GM23338 (cell line): ENCODE measurements at regions not wholly inside any gene's neighbourhood (a gene's known extent, or its start where the extent isn't known, plus 50 kb on each side); places are given as distances from the start of the nearest gene placed in this dataset.

Source experiments
- ATAC-seq: fragments of 200-7000 bp; cut with Tn5 transposase; 3 replicates; pipeline ENCODE4 v1.9.1; 2020
- DNase-seq: peaks from one replicate; pipeline ENCODE4 v3.0.0-alpha.2; 2015; ENCODE audit warnings: low spot score
- H2AFZ ChIP-seq: fragments of 200-600 bp; sonication (generic); 2 replicates; pipeline ENCODE4 v1.8.0; 2016; ENCODE audit warnings: antibody characterized with exemption, mild to moderate bottlenecking, moderate library complexity
- H3F3A ChIP-seq: fragments of 200-600 bp; sonication (generic); replicated peaks from 2 replicates; pipeline ENCODE4 v1.8.0; 2017; ENCODE audit warnings: antibody characterized with exemption, mixed run types, low read depth
- H3K27ac ChIP-seq: fragments of 200-600 bp; sonication (generic); 2 replicates; pipeline ENCODE4 v1.6.1; 2016; ENCODE audit warnings: low read depth
- H3K27me3 ChIP-seq: fragments of 200-600 bp; sonication (generic); 2 replicates; pipeline ENCODE4 v1.8.0; 2016; ENCODE audit warnings: mild to moderate bottlenecking, mixed run types, moderate library complexity; ENCODE audit not compliant: insufficient read depth
- H3K36me3 ChIP-seq: fragments of 200-600 bp; sonication (generic); 2 replicates; pipeline ENCODE4 v1.8.0; 2016; ENCODE audit warnings: mild to moderate bottlenecking; ENCODE audit not compliant: insufficient read depth
- H3K4me1 ChIP-seq: fragments of 200-600 bp; sonication (generic); 2 replicates; pipeline ENCODE4 v1.8.0; 2016; ENCODE audit warnings: mild to moderate bottlenecking, moderate library complexity; ENCODE audit not compliant: insufficient read depth
- H3K4me2 ChIP-seq: fragments of 200-600 bp; sonication (generic); 2 replicates; pipeline ENCODE4 v1.7.1; 2017; ENCODE audit warnings: mixed run types
- H3K4me3 ChIP-seq: fragments of 200-600 bp; sonication (generic); 2 replicates; pipeline ENCODE4 v1.6.1; 2016; ENCODE audit warnings: mixed run types
- H3K79me2 ChIP-seq: fragments of 200-600 bp; sonication (generic); replicated peaks from 2 replicates; pipeline ENCODE4 v1.8.0; 2017; ENCODE audit warnings: mild to moderate bottlenecking; ENCODE audit not compliant: insufficient read depth
- H3K9me2 ChIP-seq: fragments of 200-600 bp; sonication (generic); 2 replicates; pipeline ENCODE4 v1.8.0; 2017; ENCODE audit not compliant: insufficient read depth
- H4K20me1 ChIP-seq: fragments of 200-600 bp; sonication (generic); replicated peaks from 2 replicates; pipeline ENCODE4 v1.8.0; 2017; ENCODE audit warnings: mild to moderate bottlenecking; ENCODE audit not compliant: insufficient read depth
- H3K27ac Mint-ChIP-seq: 2 replicates; pipeline ENCODE4 v1.8.0; 2020; ENCODE audit warnings: inconsistent platforms, mild to moderate bottlenecking, moderate library complexity, mixed read lengths
- H3K27me3 Mint-ChIP-seq: 3 replicates; pipeline ENCODE4 v1.8.0; 2022; ENCODE audit warnings: low read depth, mild to moderate bottlenecking, moderate library complexity, mixed read lengths, inconsistent platforms; ENCODE audit not compliant: insufficient read depth, poor library complexity
- H3K36me3 Mint-ChIP-seq: 3 replicates; pipeline ENCODE4 v1.8.0; 2021; ENCODE audit warnings: low read depth, mild to moderate bottlenecking, inconsistent platforms, moderate library complexity, mixed read lengths
- H3K4me1 Mint-ChIP-seq: 3 replicates; pipeline ENCODE4 v1.8.0; 2020; ENCODE audit warnings: mild to moderate bottlenecking, inconsistent platforms, mixed read lengths
- H3K4me3 Mint-ChIP-seq: 3 replicates; pipeline ENCODE4 v1.8.0; 2021; ENCODE audit warnings: moderate library complexity, mild to moderate bottlenecking, inconsistent platforms, mixed read lengths
- H3K9me3 Mint-ChIP-seq: 3 replicates; pipeline ENCODE4 v1.8.0; 2020; ENCODE audit warnings: moderate library complexity, mild to moderate bottlenecking, inconsistent platforms, mixed read lengths
- CREB1 ChIP-seq: fragments of 250-450 bp; sonication (Bioruptor Pico); IDR thresholded peaks from 2 replicates; pipeline ENCODE4 v1.5.0; 2020; ENCODE audit warnings: low read depth, mild to moderate bottlenecking, moderate library complexity
- EZH2 ChIP-seq: fragments of 200-600 bp; sonication (generic); IDR thresholded peaks from one replicate; pipeline ENCODE4 v1.8.0; 2017; ENCODE audit warnings: antibody characterized with exemption, mild to moderate bottlenecking, low read depth; ENCODE audit not compliant: unreplicated experiment
- EZH2phosphoT487 ChIP-seq: fragments of 200-600 bp; sonication (generic); IDR thresholded peaks from one replicate; pipeline ENCODE4 v1.8.1; 2018; ENCODE audit warnings: antibody characterized with exemption; ENCODE audit not compliant: unreplicated experiment
- NANOG ChIP-seq: IDR thresholded peaks from 2 replicates; pipeline ENCODE4 v1.6.1; 2016; ENCODE audit warnings: antibody characterized with exemption, borderline replicate concordance
- POLR2AphosphoS5 ChIP-seq: IDR thresholded peaks from 2 replicates; pipeline ENCODE4 v1.6.1; 2016; ENCODE audit warnings: antibody characterized with exemption, low read depth
- STAT1 ChIP-seq: IDR thresholded peaks from one replicate; pipeline ENCODE4 v1.6.1; 2016; ENCODE audit warnings: antibody characterized with exemption; ENCODE audit not compliant: unreplicated experiment
- ZNF114 ChIP-seq: fragments of 250-450 bp; sonication (Bioruptor Pico); IDR thresholded peaks from 2 replicates; pipeline ENCODE4 v1.5.0; 2020; ENCODE audit warnings: mild to moderate bottlenecking, moderate library complexity
- ZNF331 ChIP-seq: fragments of 250-450 bp; sonication (Bioruptor Pico); IDR thresholded peaks from 2 replicates; pipeline ENCODE4 v1.5.0; 2020; ENCODE audit warnings: low read depth, mild to moderate bottlenecking, moderate library complexity
- ZNF462 ChIP-seq: fragments of 250-450 bp; sonication (Bioruptor Pico); IDR thresholded peaks from 2 replicates; pipeline ENCODE4 v1.5.0; 2020; ENCODE audit warnings: mild to moderate bottlenecking, moderate library complexity
- TF ChIP-seq, protein P1 (sequence below), 2 experiments: fragments of 200-600 bp in 1 of 2; sonication (generic) in 1 of 2; conservative IDR thresholded peaks; 2 replicates each; pipeline versions ENCODE4 v1.5.1 to v1.6.1; 2016 to 2017; ENCODE audit warnings: antibody characterized with exemption in 2 of 2, low read depth in 2 of 2, mild to moderate bottlenecking in 2 of 2, moderate library complexity in 1 of 2

GRCh38 chr18:71951001-71951400 lies 593.1 kb downstream of the CBLN2 start:
- H3K27ac ChIP-seq, result no peak overlapping the region
- no peaks in the 10 kb centered on the region for H4K20me1 ChIP-seq
- no peak overlapping the region for H3K4me3 ChIP-seq
- no peak for DNase-seq
- H3K9me2 ChIP-seq, result no peaks in the 10 kb centered on the region
- no peaks in the 10 kb centered on the region for H3K79me2 ChIP-seq
- TF ChIP-seq CREB1 (CRISPR knock-in tag) (no peak), EZH2 (no peak), ZNF331 (no peak), POLR2AphosphoS5 (no peak), ZNF114 (no peak), ZNF462 (CRISPR knock-in tag) (no peak), STAT1 (no peak), EZH2phosphoT487 (no peak), NANOG (no peak)
- TF ChIP-seq, protein P1, sequence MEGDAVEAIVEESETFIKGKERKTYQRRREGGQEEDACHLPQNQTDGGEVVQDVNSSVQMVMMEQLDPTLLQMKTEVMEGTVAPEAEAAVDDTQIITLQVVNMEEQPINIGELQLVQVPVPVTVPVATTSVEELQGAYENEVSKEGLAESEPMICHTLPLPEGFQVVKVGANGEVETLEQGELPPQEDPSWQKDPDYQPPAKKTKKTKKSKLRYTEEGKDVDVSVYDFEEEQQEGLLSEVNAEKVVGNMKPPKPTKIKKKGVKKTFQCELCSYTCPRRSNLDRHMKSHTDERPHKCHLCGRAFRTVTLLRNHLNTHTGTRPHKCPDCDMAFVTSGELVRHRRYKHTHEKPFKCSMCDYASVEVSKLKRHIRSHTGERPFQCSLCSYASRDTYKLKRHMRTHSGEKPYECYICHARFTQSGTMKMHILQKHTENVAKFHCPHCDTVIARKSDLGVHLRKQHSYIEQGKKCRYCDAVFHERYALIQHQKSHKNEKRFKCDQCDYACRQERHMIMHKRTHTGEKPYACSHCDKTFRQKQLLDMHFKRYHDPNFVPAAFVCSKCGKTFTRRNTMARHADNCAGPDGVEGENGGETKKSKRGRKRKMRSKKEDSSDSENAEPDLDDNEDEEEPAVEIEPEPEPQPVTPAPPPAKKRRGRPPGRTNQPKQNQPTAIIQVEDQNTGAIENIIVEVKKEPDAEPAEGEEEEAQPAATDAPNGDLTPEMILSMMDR (conservative IDR thresholded peaks at IDR 0.05; ENCODE audit: low read depth in 2 of 2), result no peak
- no peaks in the 10 kb centered on the region for H3F3A ChIP-seq
- H3K36me3 ChIP-seq, result no peaks in the 10 kb centered on the region; the same call in 1 of the 2 replicates
- ATAC-seq, result no peak
- Mint-ChIP-seq H3K9me3 (peaks cover 70% of the 10 kb centered on the region), H3K27me3 (no peaks in the 10 kb centered on the region), H3K4me3 (no peak overlapping the region), H3K36me3 (peaks cover 20% of the 10 kb centered on the region; the same call in 2 of the 3 replicates), H3K27ac (no peak overlapping the region), H3K4me1 (no peaks in the 10 kb centered on the region)
- no peaks in the 10 kb centered on the region for H3K4me1 ChIP-seq
- no peaks in the 10 kb centered on the region for H3K27me3 ChIP-seq
- no peak overlapping the region for H2AFZ ChIP-seq
- H3K4me2 ChIP-seq, result no peak overlapping the region
